Mesenchymal stem cell (in vitro differentiated cells and primary cell): ENCODE measurements at regions not wholly inside any gene's neighbourhood (a gene's known extent, or its start where the extent isn't known, plus 50 kb on each side); places are given as distances from the start of the nearest gene placed in this dataset.

Experiments used
- DNase-seq: peaks from one replicate; pipeline ENCODE4 v3.0.0-alpha.2; 2013
- H2AFZ ChIP-seq: one replicate; pipeline ENCODE4 v1.6.1; 2013; ENCODE audit warnings: low read depth, mild to moderate bottlenecking, control low read depth, inconsistent platforms, low read length, moderate library complexity
- H2AK5ac ChIP-seq: 2 replicates; pipeline ENCODE4 v1.6.1; 2013; ENCODE audit warnings: low read length, moderate library complexity, mild to moderate bottlenecking, inconsistent platforms; ENCODE audit not compliant: severe bottlenecking
- H2BK120ac ChIP-seq: one replicate; pipeline ENCODE4 v1.6.1; 2013; ENCODE audit warnings: low read depth, mild to moderate bottlenecking, inconsistent platforms, low read length, moderate library complexity
- H2BK12ac ChIP-seq, 2 experiments: one replicate each; pipeline ENCODE4 v1.6.1; 2013; ENCODE audit warnings: inconsistent platforms in 2 of 2, low read length in 2 of 2, mild to moderate bottlenecking in 2 of 2, moderate library complexity in 2 of 2, control low read depth in 1 of 2
- H2BK15ac ChIP-seq: one replicate; pipeline ENCODE4 v1.6.1; 2013; ENCODE audit warnings: mild to moderate bottlenecking, low read depth, inconsistent platforms; ENCODE audit not compliant: poor library complexity, severe bottlenecking
- H2BK5ac ChIP-seq: 2 replicates; pipeline ENCODE4 v1.6.1; 2013; ENCODE audit warnings: low read depth, mild to moderate bottlenecking, low read length, control low read depth, inconsistent platforms; ENCODE audit not compliant: poor library complexity, severe bottlenecking
- H3K14ac ChIP-seq, 2 experiments: one replicate each; pipeline ENCODE4 v1.6.1; 2013; ENCODE audit warnings: inconsistent platforms in 2 of 2, low read length in 2 of 2, control low read depth in 1 of 2, mild to moderate bottlenecking in 1 of 2, moderate library complexity in 1 of 2
- H3K18ac ChIP-seq, 2 experiments: one replicate each; pipeline ENCODE4 v1.6.1; 2013; ENCODE audit warnings: inconsistent platforms in 2 of 2, low read length in 2 of 2, control low read depth in 1 of 2, low read depth in 1 of 2, mild to moderate bottlenecking in 1 of 2
- H3K23ac ChIP-seq, 2 experiments: one replicate each; pipeline ENCODE4 v1.6.1; 2013; ENCODE audit warnings: inconsistent platforms in 2 of 2, low read length in 2 of 2, mild to moderate bottlenecking in 2 of 2, moderate library complexity in 2 of 2, control low read depth in 1 of 2
- H3K27ac ChIP-seq: 2 replicates; pipeline ENCODE4 v1.5.1; 2013; ENCODE audit warnings: mild to moderate bottlenecking, moderate library complexity, low read length, control low read depth, inconsistent platforms; ENCODE audit not compliant: poor library complexity, severe bottlenecking
- H3K27me3 ChIP-seq, 2 experiments: 2 replicates each; pipeline versions ENCODE4 v1.6.1 to v1.7.0; 2013; ENCODE audit warnings: low read length in 2 of 2, mild to moderate bottlenecking in 2 of 2, moderate library complexity in 2 of 2, control low read depth in 1 of 2, inconsistent platforms in 1 of 2; ENCODE audit not compliant: control insufficient read depth in 1 of 2, insufficient read depth in 1 of 2
- H3K36me3 ChIP-seq, 2 experiments: 2 replicates each; pipeline versions ENCODE4 v1.6.1 to v1.7.0; 2013; ENCODE audit warnings: low read length in 2 of 2, control low read depth in 1 of 2, inconsistent platforms in 1 of 2, low read depth in 1 of 2, mild to moderate bottlenecking in 1 of 2; ENCODE audit not compliant: insufficient read depth in 2 of 2, control insufficient read depth in 1 of 2
- H3K4ac ChIP-seq, 2 experiments: one replicate each; pipeline ENCODE4 v1.6.1; 2013; ENCODE audit warnings: inconsistent platforms in 2 of 2, low read length in 2 of 2, mild to moderate bottlenecking in 2 of 2, moderate library complexity in 2 of 2, control low read depth in 1 of 2, low read depth in 1 of 2
- H3K4me1 ChIP-seq: 2 replicates; pipeline ENCODE4 v1.6.1; 2013; ENCODE audit warnings: low read depth, low read length, control low read depth; ENCODE audit not compliant: control insufficient read depth, insufficient read depth
- H3K4me2 ChIP-seq: 2 replicates; pipeline ENCODE4 v1.6.1; 2013; ENCODE audit warnings: low read length, mild to moderate bottlenecking, inconsistent platforms; ENCODE audit not compliant: poor library complexity, severe bottlenecking
- H3K4me3 ChIP-seq, 2 experiments: 2 replicates each; pipeline versions ENCODE4 v1.5.1 to v1.7.0; 2013; ENCODE audit warnings: low read length in 2 of 2, mild to moderate bottlenecking in 2 of 2, control low read depth in 1 of 2, low read depth in 1 of 2; ENCODE audit not compliant: insufficient read depth in 1 of 2
- H3K79me1 ChIP-seq: replicated peaks from 2 replicates; pipeline ENCODE4 v1.6.1; 2013; ENCODE audit warnings: mild to moderate bottlenecking, control low read depth, low read length, inconsistent platforms; ENCODE audit not compliant: poor library complexity, severe bottlenecking
- H3K9ac ChIP-seq: 2 replicates; pipeline ENCODE4 v1.7.0; 2013; ENCODE audit warnings: mild to moderate bottlenecking, low read length, moderate library complexity
- H3K9me3 ChIP-seq: 2 replicates; pipeline ENCODE4 v1.7.0; 2013; ENCODE audit warnings: mild to moderate bottlenecking, low read length; ENCODE audit not compliant: control insufficient read depth
- H4K8ac ChIP-seq: one replicate; pipeline ENCODE4 v1.6.1; 2013; ENCODE audit warnings: inconsistent platforms, mild to moderate bottlenecking, low read length, moderate library complexity
- H4K91ac ChIP-seq: one replicate; pipeline ENCODE4 v1.6.1; 2013; ENCODE audit warnings: mild to moderate bottlenecking, low read length, inconsistent platforms
- WGBS: methylation state at CpG from one replicate; pipeline ENCODE4 v1.1.7; 2013; ENCODE audit warnings: mixed read lengths; 5-methylcytosine and 5-hydroxymethylcytosine counted together

DNA sequence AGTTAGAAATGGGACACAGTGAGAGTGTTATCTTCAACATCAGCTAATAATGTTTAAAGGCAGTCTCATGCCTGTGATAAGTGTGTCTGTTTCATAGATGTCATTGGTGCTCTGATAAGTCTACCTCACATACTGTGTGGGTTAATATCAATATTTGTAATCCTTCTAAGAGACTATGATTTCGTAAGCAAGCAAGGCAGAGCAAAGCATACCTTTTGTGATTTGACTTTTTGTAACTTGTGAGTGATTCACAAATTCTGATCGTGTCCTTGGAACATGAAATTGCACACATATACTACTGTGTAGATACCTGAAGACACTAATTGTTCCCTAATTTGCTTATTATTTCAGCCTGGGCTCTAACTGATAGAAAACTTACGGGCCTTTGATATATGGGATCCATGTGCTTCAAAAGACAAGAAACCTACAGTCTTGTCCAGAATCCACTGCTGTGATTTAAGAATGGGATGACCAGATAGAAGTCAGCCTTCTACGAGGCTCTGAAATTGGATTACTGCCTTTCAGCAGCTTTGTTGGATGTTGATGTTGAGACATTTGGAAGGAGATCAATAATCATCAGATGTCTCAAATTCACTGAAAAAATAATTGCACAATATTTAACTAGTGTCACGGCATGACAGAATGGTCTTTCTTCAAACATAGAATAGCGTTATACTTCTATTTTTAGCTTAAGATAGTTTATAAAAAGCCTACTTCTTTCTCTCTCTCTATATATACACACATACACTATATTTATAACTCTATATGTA, 63.2 kb upstream of the KLF6 start:
- Histone ChIP-seq H4K91ac (no peak overlapping the region), H3K27ac (no peak overlapping the region), H2AK5ac (no peak overlapping the region), H3K9me3 (no peaks in the 10 kb centered on the region), H2AFZ (no peak overlapping the region), H3K4me1 (peaks cover 9% of the 10 kb centered on the region), H4K8ac (no peak overlapping the region), H3K27me3 (no peaks in the 10 kb centered on the region), H3K4me3 (no peak overlapping the region), H3K23ac (no peak overlapping the region), H3K14ac (no peak overlapping the region), H3K79me1 (peaks cover 1% of the 10 kb centered on the region), H3K9ac (peak overlapping the region; percentile 81), H2BK5ac (no peak overlapping the region), H3K4ac (no peak overlapping the region), H2BK12ac (no peak overlapping the region), H3K18ac (no peak overlapping the region), H3K4me2 (no peak overlapping the region), H2BK120ac (no peak overlapping the region), H2BK15ac (no peak overlapping the region), H3K36me3 (no peaks in the 10 kb centered on the region)
- DNase-seq = no peak
- WGBS = 100% methylated on average over 1 of the region's 6 CpGs

- Histone ChIP-seq H2BK12ac (no peak overlapping the region), H2BK120ac (no peak overlapping the region), H3K79me1 (peaks cover 1% of the 10 kb centered on the region), H3K23ac (no peak overlapping the region), H3K27ac (no peak overlapping the region), H2BK15ac (no peak overlapping the region), H3K9ac (no peak overlapping the region), H3K14ac (no peak overlapping the region), H3K9me3 (no peaks in the 10 kb centered on the region), H3K4me1 (peaks cover 5% of the 10 kb centered on the region), H2AFZ (no peak overlapping the region), H3K36me3 (no peaks in the 10 kb centered on the region), H3K4ac (no peak overlapping the region), H2BK5ac (no peak overlapping the region), H3K4me3 (no peak overlapping the region), H3K18ac (no peak overlapping the region), H4K91ac (no peak overlapping the region), H4K8ac (no peak overlapping the region), H2AK5ac (no peak overlapping the region), H3K4me2 (no peak overlapping the region), H3K27me3 (no peaks in the 10 kb centered on the region)
- DNase-seq = no peak
- 100% methylated on average over 1 of the region's 3 CpGs for WGBS
Measured at GRCh38 chr10:3846736-3847135, 61.7 kb upstream of the KLF6 start.

DNA sequence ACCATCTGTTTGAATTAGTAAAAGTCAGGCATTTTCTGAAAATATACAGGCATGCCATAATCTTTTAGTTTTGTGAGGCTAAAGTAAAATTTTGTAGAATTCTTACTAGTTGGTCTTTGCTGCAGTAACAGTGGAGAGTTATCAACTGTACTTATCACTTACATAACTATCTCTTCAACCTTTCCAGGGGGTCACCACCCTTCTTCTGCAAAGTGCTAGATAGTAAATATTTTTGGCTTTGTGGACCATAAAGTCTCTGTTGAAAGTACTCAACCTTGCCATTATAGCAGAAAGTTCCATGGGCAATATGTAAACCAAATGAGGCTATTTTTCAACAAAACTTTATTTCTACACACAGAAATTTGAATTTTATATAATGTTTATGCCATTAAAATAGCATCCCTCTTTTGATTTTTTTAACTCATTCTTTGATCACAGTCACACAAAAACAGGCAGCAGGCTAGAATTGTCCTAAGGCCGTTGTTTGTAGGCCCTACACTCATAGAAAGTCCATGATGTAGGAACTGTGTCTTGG, 59.5 kb upstream of the KLF6 start:
- Histone ChIP-seq H2BK12ac (no peak overlapping the region), H2AFZ (no peak overlapping the region), H3K23ac (no peak overlapping the region), H3K27me3 (no peaks in the 10 kb centered on the region), H3K14ac (no peak overlapping the region), H3K9me3 (no peaks in the 10 kb centered on the region), H3K4me1 (no peaks in the 10 kb centered on the region), H3K4me3 (no peak overlapping the region), H3K9ac (no peak overlapping the region), H2AK5ac (no peak overlapping the region), H4K91ac (no peak overlapping the region), H3K4me2 (no peak overlapping the region), H3K27ac (no peak overlapping the region), H4K8ac (no peak overlapping the region), H3K4ac (no peak overlapping the region), H2BK120ac (no peak overlapping the region), H3K79me1 (peaks cover 1% of the 10 kb centered on the region), H3K18ac (no peak overlapping the region), H3K36me3 (no peaks in the 10 kb centered on the region), H2BK15ac (no peak overlapping the region), H2BK5ac (no peak overlapping the region)
- no CpG with 5 or more reads among the region's 1 CpG for WGBS
- DNase-seq = no peak

DNA sequence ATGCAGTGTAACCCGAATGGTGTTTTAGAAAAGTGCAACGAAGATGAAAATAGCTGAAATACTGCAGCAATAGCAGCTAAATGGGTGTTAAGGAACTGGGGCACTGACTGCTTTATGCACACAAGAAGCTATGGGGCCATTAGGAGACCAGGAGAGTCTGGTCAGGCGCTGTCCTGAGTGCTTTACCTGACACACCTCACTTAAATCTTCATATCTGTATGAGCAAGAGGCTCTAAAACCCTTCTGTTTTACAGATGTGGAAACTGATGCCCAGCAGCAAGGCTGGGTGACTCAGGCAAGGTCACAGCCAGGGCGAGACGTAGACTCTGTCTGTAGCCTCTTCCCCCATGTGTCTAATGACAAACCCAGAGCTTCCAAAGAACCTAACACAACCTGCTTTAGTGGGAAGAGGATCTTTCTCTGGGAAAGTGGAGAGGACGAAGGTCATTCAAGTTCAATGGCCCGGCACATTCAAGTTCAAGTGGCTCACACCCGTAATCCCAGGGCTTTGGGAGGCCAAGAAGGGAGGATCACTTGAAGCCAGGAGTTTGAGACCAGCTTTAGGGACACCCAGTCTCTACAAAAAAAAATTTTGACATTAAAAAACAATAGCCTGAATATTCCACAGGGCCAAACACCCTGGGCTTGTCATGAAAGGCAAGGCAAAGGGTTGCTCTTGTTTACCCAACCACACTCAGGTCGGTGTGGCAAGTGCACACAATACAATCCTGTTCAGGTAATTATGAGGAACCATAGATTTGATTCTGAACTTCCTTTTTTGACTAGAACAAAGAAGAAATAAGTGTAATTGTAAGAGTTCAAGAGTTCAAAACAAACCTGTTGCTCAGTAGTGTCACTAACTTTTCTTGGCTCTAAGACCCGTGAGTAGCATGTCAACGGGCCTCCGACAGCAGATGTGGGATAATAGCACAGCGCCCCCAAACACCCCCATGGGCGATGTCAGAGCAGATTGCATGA, 53.7 kb upstream of the KLF6 start:
- H3K4me2 ChIP-seq = no peak overlapping the region
- no peak overlapping the region for H2BK15ac ChIP-seq
- no peaks in the 10 kb centered on the region for H3K79me1 ChIP-seq
- no peaks in the 10 kb centered on the region for H3K27me3 ChIP-seq
- H3K18ac ChIP-seq = no peak overlapping the region
- H2BK5ac ChIP-seq = no peak overlapping the region
- H3K4me3 ChIP-seq = no peak overlapping the region
- H3K14ac ChIP-seq = no peak overlapping the region
- no peak overlapping the region for H3K9ac ChIP-seq
- H3K27ac ChIP-seq = no peak overlapping the region
- no peak overlapping the region for H3K4ac ChIP-seq
- H2AK5ac ChIP-seq = no peak overlapping the region
- H2BK12ac ChIP-seq = peak overlapping the region in 1 of 2 experiments; percentile 57
- H4K8ac ChIP-seq = no peak overlapping the region
- DNase-seq = no peak
- H3K23ac ChIP-seq = no peak overlapping the region
- no peak overlapping the region for H4K91ac ChIP-seq
- H3K36me3 ChIP-seq = no peaks in the 10 kb centered on the region
- no peak overlapping the region for H2BK120ac ChIP-seq
- WGBS = 93% methylated on average over 11 of the region's 14 CpGs
- no peak overlapping the region for H2AFZ ChIP-seq
- H3K4me1 ChIP-seq = no peaks in the 10 kb centered on the region
- no peaks in the 10 kb centered on the region for H3K9me3 ChIP-seq
